ENCODE measurements at regions not wholly inside any gene's neighbourhood (a gene's known extent, or its start where the extent isn't known, plus 50 kb on each side); places are given as distances from the start of the nearest gene placed in this dataset.
A peak's percentile ranks its signal among the peaks of the same experiment; 100 is the strongest.

DNA sequence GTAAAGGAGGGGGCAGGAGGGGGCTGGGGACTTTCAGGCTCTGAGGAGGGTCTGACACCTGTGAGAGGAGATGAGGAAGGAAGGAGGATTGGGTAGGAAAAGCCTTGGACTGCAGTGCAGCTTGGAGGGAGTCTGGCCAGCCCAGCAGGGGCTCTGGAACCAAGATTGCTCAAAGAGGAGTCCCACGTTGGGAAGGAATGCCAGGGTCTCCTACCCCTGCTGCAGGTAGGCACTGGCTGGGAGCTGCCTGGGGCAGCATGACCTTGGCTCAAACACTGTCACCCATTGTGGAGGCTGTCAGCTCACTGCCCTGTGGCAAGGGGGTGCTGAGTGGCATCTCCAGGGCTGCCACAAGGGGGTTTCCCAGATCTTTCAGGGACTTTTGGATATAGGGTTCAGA, 94.5 kb downstream of the RPS6KA4 start:
- TF ChIP-seq POLR2A (IDR thresholded peaks at IDR 0.05): no peak
- TF ChIP-seq, protein P1, sequence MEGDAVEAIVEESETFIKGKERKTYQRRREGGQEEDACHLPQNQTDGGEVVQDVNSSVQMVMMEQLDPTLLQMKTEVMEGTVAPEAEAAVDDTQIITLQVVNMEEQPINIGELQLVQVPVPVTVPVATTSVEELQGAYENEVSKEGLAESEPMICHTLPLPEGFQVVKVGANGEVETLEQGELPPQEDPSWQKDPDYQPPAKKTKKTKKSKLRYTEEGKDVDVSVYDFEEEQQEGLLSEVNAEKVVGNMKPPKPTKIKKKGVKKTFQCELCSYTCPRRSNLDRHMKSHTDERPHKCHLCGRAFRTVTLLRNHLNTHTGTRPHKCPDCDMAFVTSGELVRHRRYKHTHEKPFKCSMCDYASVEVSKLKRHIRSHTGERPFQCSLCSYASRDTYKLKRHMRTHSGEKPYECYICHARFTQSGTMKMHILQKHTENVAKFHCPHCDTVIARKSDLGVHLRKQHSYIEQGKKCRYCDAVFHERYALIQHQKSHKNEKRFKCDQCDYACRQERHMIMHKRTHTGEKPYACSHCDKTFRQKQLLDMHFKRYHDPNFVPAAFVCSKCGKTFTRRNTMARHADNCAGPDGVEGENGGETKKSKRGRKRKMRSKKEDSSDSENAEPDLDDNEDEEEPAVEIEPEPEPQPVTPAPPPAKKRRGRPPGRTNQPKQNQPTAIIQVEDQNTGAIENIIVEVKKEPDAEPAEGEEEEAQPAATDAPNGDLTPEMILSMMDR (IDR thresholded peaks at IDR 0.05): no peak
- Histone ChIP-seq H3K36me3 (no peaks in the 10 kb centered on the region), H3K27ac (no peak overlapping the region), H3K4me1 (peaks cover 0 to 15% (median 12%) of the 10 kb centered on the region in 4 donors), H3K9me3 (no peaks in the 10 kb centered on the region), H3K27me3 (no peaks in the 10 kb centered on the region), H3K4me3 (no peak overlapping the region)
- DNase-seq: no peak

DNA sequence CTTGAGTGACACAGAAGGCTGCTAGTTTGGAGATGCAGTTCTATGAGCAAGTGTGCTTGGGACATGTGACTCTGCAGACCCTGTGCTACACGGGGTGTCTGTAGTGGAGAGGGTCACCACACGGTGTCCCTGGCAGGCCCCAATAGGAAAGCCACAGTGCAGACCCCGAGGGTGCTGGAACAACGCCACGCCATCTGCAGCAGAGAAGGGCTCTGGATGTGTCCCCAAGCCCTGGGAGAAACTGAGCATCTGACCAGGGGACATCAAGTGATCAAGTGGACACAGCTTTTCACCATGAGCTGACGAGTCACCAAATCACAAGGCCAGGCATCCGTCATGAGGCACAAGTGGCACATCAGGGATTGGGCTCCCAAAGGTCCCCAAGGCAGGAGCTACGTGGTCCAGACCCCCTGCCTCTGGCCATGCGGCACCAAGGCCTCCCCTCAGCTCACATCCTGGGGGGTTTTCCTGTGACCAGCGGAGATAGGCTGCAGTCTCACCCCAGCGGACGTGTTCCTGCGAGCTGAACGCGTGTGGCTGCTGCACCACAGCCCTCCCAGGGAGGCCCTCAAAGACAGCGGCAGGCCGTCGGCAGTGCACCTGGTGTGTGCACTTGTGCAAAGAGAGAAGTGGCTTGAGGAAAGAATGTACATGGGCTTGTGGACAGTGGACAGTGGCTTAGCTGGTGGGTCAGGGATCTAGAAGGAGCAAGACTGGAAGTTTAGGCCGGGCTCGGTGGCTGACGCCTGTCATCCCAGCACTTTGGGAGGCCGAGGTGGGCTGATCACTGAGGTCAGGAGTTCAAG, 96.7 kb downstream of the RPS6KA4 start:
- Histone ChIP-seq H3K36me3 (no peaks in the 10 kb centered on the region), H3K27ac (no peak overlapping the region), H3K4me3 (no peak overlapping the region), H3K9me3 (no peaks in the 10 kb centered on the region), H3K4me1 (no peaks in the 10 kb centered on the region), H3K27me3 (no peaks in the 10 kb centered on the region)
- no peak for DNase-seq
- no peak for TF ChIP-seq POLR2A (IDR thresholded peaks at IDR 0.05)
- TF ChIP-seq, protein P1 (IDR thresholded peaks at IDR 0.05): no peak

DNA sequence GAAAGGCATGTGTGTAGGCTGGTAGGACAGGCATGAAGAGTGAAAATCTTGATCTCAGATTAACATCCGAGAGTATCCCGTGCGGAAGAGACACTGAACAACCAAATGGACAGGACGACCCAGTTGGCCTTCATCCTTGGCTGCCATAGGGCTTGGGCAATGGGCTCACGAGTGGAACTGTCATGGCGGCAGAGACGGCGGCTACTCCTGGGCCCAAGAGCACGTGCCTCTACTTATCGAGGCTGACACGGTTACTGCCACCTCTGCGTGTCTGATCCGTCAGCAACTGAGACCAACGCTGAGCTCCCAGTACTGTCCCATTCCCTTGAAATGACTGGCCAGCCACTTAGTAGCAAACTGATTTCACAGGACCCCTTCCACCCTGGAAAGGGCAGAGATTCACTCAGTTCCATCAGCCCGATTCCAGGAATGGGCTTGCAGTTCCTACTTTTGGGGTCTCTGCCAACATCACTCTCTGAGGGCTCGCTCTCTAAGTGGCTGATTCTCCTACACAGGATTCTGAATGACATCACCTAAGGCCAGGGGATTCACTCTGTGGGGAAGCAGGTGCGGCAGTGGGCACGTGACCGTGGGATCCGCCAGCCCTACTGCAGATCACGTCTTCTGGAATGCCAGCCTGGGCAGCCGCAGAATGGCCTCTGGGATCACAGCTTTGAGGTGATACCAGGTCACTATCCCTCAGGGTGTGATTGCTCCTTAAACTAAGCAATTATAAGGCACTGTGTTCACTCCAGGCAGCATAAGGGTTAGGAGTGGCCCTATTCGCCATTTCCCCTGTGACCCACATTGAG, 97.8 kb downstream of the RPS6KA4 start:
- no peak overlapping the region for H3K27ac ChIP-seq
- no peak overlapping the region for H3K4me3 ChIP-seq
- H3K36me3 ChIP-seq: no peaks in the 10 kb centered on the region
- H3K27me3 ChIP-seq: no peaks in the 10 kb centered on the region
- TF ChIP-seq, protein P1 (IDR thresholded peaks at IDR 0.05): no peak
- no peak for TF ChIP-seq POLR2A (IDR thresholded peaks at IDR 0.05)
- DNase-seq: peak in 1 of 3 donors; percentile 1
- H3K4me1 ChIP-seq: no peaks in the 10 kb centered on the region
- H3K9me3 ChIP-seq: no peaks in the 10 kb centered on the region

- Histone ChIP-seq H3K36me3 (no peaks in the 10 kb centered on the region), H3K27ac (no peak overlapping the region), H3K9me3 (no peaks in the 10 kb centered on the region), H3K4me1 (no peaks in the 10 kb centered on the region), H3K4me3 (no peak overlapping the region), H3K27me3 (no peaks in the 10 kb centered on the region)
- no peak for TF ChIP-seq POLR2A (IDR thresholded peaks at IDR 0.05)
- TF ChIP-seq, protein P1 (IDR thresholded peaks at IDR 0.05): no peak
- DNase-seq: peak in 1 of 3 donors; percentile 21
Measured at GRCh38 chr11:64457416-64458010, 98.2 kb upstream of the SLC22A11 start.

- TF ChIP-seq, protein P1 (IDR thresholded peaks at IDR 0.05): no peak
- TF ChIP-seq POLR2A (IDR thresholded peaks at IDR 0.05): no peak
- Histone ChIP-seq H3K4me1 (no peaks in the 10 kb centered on the region), H3K27me3 (no peaks in the 10 kb centered on the region), H3K36me3 (no peaks in the 10 kb centered on the region), H3K27ac (no peak overlapping the region), H3K9me3 (no peaks in the 10 kb centered on the region), H3K4me3 (no peak overlapping the region)
- peak in 1 of 3 donors; percentile 31 for DNase-seq
Measured at GRCh38 chr11:64458997-64459396, 96.7 kb upstream of the SLC22A11 start.
